Fibroblast of villous mesenchyme (primary cell): ENCODE measurements at regions not wholly inside any gene's neighbourhood (a gene's known extent, or its start where the extent isn't known, plus 50 kb on each side); places are given as distances from the start of the nearest gene placed in this dataset.

Source experiments
- DNase-seq: peaks from one replicate; pipeline ENCODE4 v3.0.0-alpha.2; 2010; ENCODE audit warnings: low read depth
- H3K4me3 ChIP-seq: 2 replicates; pipeline ENCODE4 v1.5.1; 2011; ENCODE audit warnings: low read depth, mild to moderate bottlenecking, low read length
- TF ChIP-seq, protein P1 (sequence below): IDR thresholded peaks from 2 replicates; pipeline ENCODE4 v1.5.1; 2012; ENCODE audit warnings: low read depth, mild to moderate bottlenecking, low read length; ENCODE audit not compliant: insufficient read depth

DNA sequence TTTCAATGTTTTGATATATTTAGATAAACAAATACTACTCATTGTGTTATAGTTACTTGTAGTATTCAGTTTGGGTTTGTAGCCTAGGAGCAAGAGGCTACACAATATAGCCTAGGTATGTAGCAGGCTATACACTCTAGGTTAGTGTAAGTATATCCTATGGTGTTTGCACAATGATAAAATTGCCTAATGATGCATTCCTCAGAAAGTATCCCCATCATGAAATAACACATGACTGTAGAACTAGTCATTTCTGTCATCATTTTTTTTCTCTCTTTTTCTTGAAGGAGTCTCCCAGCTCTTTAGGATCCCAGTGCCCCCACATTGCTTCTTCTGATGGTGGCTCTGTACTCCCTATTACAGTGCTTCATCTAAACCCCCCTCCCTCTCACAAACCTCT lies 157.7 kb upstream of the CADPS start:
- no peak overlapping the region for H3K4me3 ChIP-seq
- no peak for DNase-seq
- TF ChIP-seq, protein P1, sequence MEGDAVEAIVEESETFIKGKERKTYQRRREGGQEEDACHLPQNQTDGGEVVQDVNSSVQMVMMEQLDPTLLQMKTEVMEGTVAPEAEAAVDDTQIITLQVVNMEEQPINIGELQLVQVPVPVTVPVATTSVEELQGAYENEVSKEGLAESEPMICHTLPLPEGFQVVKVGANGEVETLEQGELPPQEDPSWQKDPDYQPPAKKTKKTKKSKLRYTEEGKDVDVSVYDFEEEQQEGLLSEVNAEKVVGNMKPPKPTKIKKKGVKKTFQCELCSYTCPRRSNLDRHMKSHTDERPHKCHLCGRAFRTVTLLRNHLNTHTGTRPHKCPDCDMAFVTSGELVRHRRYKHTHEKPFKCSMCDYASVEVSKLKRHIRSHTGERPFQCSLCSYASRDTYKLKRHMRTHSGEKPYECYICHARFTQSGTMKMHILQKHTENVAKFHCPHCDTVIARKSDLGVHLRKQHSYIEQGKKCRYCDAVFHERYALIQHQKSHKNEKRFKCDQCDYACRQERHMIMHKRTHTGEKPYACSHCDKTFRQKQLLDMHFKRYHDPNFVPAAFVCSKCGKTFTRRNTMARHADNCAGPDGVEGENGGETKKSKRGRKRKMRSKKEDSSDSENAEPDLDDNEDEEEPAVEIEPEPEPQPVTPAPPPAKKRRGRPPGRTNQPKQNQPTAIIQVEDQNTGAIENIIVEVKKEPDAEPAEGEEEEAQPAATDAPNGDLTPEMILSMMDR: no peak

- no peak for DNase-seq
- TF ChIP-seq, protein P1: no peak
- no peak overlapping the region for H3K4me3 ChIP-seq
Measured at GRCh38 chr3:63034101-63034500, 158.9 kb upstream of the CADPS start.

GRCh38 chr3:63037116-63037515 lies 161.9 kb upstream of the CADPS start:
- TF ChIP-seq, protein P1: no peak
- DNase-seq: no peak
- no peak overlapping the region for H3K4me3 ChIP-seq

- H3K4me3 ChIP-seq: no peak overlapping the region
- DNase-seq: no peak
Measured at GRCh38 chr3:63042833-63043232, 167.6 kb upstream of the CADPS start.

GRCh38 chr3:63043631-63044030 lies 168.4 kb upstream of the CADPS start:
- DNase-seq: no peak
- TF ChIP-seq, protein P1: no peak
- no peak overlapping the region for H3K4me3 ChIP-seq

More at GRCh38 chr3:63042833-63043232, 167.6 kb upstream of the CADPS start:
- TF ChIP-seq, protein P1: no peak

- no peak overlapping the region for H3K4me3 ChIP-seq
- TF ChIP-seq, protein P1: no peak
- DNase-seq: no peak
Measured at GRCh38 chr3:63046152-63046551, 170.9 kb upstream of the CADPS start.

- TF ChIP-seq, protein P1: no peak
- no peak overlapping the region for H3K4me3 ChIP-seq
- no peak for DNase-seq
Measured at GRCh38 chr3:63046580-63046979, 171.4 kb upstream of the CADPS start.
